Neural progenitor cell (in vitro differentiated cells): ENCODE measurements at regions not wholly inside any gene's neighbourhood (a gene's known extent, or its start where the extent isn't known, plus 50 kb on each side); places are given as distances from the start of the nearest gene placed in this dataset.
A peak's percentile ranks its signal among the peaks of the same experiment; 100 is the strongest.

Experiments used
- DNase-seq: peaks from one replicate; pipeline ENCODE4 v3.0.0-alpha.2; 2016; ENCODE audit warnings: low spot score
- H2AFZ ChIP-seq: fragments of 200-600 bp; sonication (generic); replicated peaks from 2 replicates; pipeline ENCODE4 v1.6.1; 2016; ENCODE audit warnings: antibody characterized with exemption
- H3F3A ChIP-seq: fragments of 200-600 bp; sonication (generic); 2 replicates; pipeline ENCODE4 v1.6.1; 2016; ENCODE audit warnings: antibody characterized with exemption, low read depth
- H3K27ac ChIP-seq: fragments of 200-600 bp; sonication (generic); 2 replicates; pipeline ENCODE4 v1.5.1; 2016; ENCODE audit warnings: mild to moderate bottlenecking
- H3K27me3 ChIP-seq: fragments of 200-600 bp; sonication (generic); 2 replicates; pipeline ENCODE4 v1.6.1; 2016; ENCODE audit warnings: mild to moderate bottlenecking, moderate library complexity
- H3K36me3 ChIP-seq: fragments of 200-600 bp; sonication (generic); 2 replicates; pipeline ENCODE4 v1.5.1; 2016
- H3K4me1 ChIP-seq: fragments of 200-600 bp; sonication (generic); 2 replicates; pipeline ENCODE4 v1.6.1; 2016; ENCODE audit warnings: mixed run types
- H3K4me2 ChIP-seq: fragments of 200-600 bp; sonication (generic); 2 replicates; pipeline ENCODE4 v1.6.1; 2016
- H3K4me3 ChIP-seq: fragments of 200-600 bp; sonication (generic); 2 replicates; pipeline ENCODE4 v1.5.1; 2016
- H3K79me2 ChIP-seq: fragments of 200-600 bp; sonication (generic); 2 replicates; pipeline ENCODE4 v1.6.1; 2016; ENCODE audit warnings: low read depth
- H3K9ac ChIP-seq: fragments of 200-600 bp; sonication (generic); 2 replicates; pipeline ENCODE4 v1.6.1; 2016
- H3K9me3 ChIP-seq: fragments of 200-600 bp; sonication (generic); 2 replicates; pipeline ENCODE4 v1.5.1; 2016; ENCODE audit warnings: low read depth
- H4K20me1 ChIP-seq: fragments of 200-600 bp; sonication (generic); 2 replicates; pipeline ENCODE4 v1.6.1; 2016; ENCODE audit warnings: low read depth
- H3K27ac Mint-ChIP-seq: 3 replicates; pipeline ENCODE4 v1.8.0; 2021; ENCODE audit warnings: mixed read lengths
- H3K27me3 Mint-ChIP-seq: 2 replicates; pipeline ENCODE4 v1.8.0; 2022; ENCODE audit warnings: low read depth, mild to moderate bottlenecking, inconsistent platforms, moderate library complexity, mixed read lengths; ENCODE audit not compliant: insufficient read depth
- H3K36me3 Mint-ChIP-seq: 3 replicates; pipeline ENCODE4 v1.8.0; 2021; ENCODE audit warnings: mixed read lengths
- H3K4me1 Mint-ChIP-seq: 3 replicates; pipeline ENCODE4 v1.8.0; 2021; ENCODE audit warnings: mixed read lengths
- H3K4me3 Mint-ChIP-seq: 3 replicates; pipeline ENCODE4 v1.8.0; 2021; ENCODE audit warnings: mild to moderate bottlenecking, moderate library complexity, mixed read lengths
- H3K9me3 Mint-ChIP-seq: 3 replicates; pipeline ENCODE4 v1.8.0; 2020; ENCODE audit warnings: mixed read lengths
- EZH2 ChIP-seq: fragments of 200-600 bp; sonication (generic); IDR thresholded peaks from 2 replicates; pipeline ENCODE4 v1.6.1; 2017; ENCODE audit warnings: antibody characterized with exemption, mild to moderate bottlenecking, moderate library complexity
- EZH2phosphoT487 ChIP-seq: fragments of 200-600 bp; sonication (generic); IDR thresholded peaks from 2 replicates; pipeline ENCODE4 v1.6.1; 2017; ENCODE audit warnings: antibody characterized with exemption
- TF ChIP-seq, protein P1 (sequence below): fragments of 200-600 bp; sonication (generic); IDR thresholded peaks from 2 replicates; pipeline ENCODE4 v1.5.1; 2017; ENCODE audit warnings: antibody characterized with exemption, mild to moderate bottlenecking

DNA sequence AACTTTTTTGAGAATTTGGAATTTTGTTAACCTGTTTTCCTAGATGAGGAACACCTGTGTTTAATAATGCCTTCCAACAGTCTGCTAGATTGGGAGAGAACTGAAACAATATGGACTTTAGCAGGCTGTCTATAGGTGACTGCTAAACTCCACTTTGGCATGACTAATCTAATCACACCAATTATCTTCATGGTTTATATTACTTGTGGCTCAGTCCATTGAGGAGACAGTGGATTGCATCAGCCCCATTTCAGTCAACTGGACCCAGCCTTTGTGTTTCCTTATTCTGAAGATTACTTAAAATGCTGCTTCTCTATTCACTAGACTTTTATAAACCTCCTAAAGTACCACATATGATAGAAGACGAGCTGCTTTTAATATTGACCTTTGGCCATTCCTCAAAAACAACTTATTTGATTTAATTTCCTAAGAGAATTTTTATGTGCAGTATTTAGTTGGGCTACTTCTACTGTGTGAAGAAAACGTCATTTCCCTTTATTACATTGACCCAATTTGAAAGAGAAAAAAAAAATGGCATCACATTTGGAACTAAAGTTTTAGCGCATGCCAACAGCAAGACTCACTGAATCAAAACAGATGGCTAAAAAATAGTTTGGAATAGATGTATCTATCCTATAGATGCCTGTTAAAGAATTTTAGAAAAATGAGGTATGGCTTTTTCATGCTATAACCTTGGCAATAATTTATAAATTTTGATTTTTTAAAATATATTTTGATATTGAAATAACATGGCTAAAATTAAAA is 295.8 kb downstream of the NDFIP2 start:
- peaks cover 16% of the 10 kb centered on the region for H3K36me3 Mint-ChIP-seq
- DNase-seq = no peak
- H3K4me3 Mint-ChIP-seq = no peak overlapping the region
- H3K4me1 ChIP-seq = peaks cover 38% of the 10 kb centered on the region
- H3K27ac Mint-ChIP-seq = peak overlapping the region; percentile 46
- no peak overlapping the region for H2AFZ ChIP-seq
- H3K36me3 ChIP-seq = no peaks in the 10 kb centered on the region
- H3K9ac ChIP-seq = no peak overlapping the region
- H3K79me2 ChIP-seq = no peaks in the 10 kb centered on the region
- H3K27ac ChIP-seq = no peak overlapping the region
- peak overlapping the region; percentile 6 for H3K4me2 ChIP-seq
- TF ChIP-seq, protein P1, sequence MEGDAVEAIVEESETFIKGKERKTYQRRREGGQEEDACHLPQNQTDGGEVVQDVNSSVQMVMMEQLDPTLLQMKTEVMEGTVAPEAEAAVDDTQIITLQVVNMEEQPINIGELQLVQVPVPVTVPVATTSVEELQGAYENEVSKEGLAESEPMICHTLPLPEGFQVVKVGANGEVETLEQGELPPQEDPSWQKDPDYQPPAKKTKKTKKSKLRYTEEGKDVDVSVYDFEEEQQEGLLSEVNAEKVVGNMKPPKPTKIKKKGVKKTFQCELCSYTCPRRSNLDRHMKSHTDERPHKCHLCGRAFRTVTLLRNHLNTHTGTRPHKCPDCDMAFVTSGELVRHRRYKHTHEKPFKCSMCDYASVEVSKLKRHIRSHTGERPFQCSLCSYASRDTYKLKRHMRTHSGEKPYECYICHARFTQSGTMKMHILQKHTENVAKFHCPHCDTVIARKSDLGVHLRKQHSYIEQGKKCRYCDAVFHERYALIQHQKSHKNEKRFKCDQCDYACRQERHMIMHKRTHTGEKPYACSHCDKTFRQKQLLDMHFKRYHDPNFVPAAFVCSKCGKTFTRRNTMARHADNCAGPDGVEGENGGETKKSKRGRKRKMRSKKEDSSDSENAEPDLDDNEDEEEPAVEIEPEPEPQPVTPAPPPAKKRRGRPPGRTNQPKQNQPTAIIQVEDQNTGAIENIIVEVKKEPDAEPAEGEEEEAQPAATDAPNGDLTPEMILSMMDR = no peak
- no peak for TF ChIP-seq EZH2
- no peak for TF ChIP-seq EZH2phosphoT487
- no peaks in the 10 kb centered on the region for H3K9me3 ChIP-seq
- H4K20me1 ChIP-seq = no peaks in the 10 kb centered on the region
- peaks cover 27% of the 10 kb centered on the region for H3K27me3 ChIP-seq
- peaks cover 54% of the 10 kb centered on the region for H3K4me1 Mint-ChIP-seq
- no peaks in the 10 kb centered on the region for H3K27me3 Mint-ChIP-seq
- peaks cover 11% of the 10 kb centered on the region for H3F3A ChIP-seq
- H3K4me3 ChIP-seq = no peak overlapping the region
- peaks cover 27% of the 10 kb centered on the region for H3K9me3 Mint-ChIP-seq

- no peak overlapping the region for H3K27ac ChIP-seq
- no peaks in the 10 kb centered on the region for H3K9me3 ChIP-seq
- Mint-ChIP-seq H3K36me3 (peaks cover 22% of the 10 kb centered on the region), H3K27ac (peak overlapping the region; percentile 46), H3K4me1 (peaks cover 50% of the 10 kb centered on the region), H3K4me3 (no peak overlapping the region), H3K27me3 (peaks cover 2% of the 10 kb centered on the region), H3K9me3 (peaks cover 35% of the 10 kb centered on the region)
- H4K20me1 ChIP-seq = no peaks in the 10 kb centered on the region
- H3K27me3 ChIP-seq = peaks cover 20% of the 10 kb centered on the region
- peak; percentile 61 for DNase-seq
- H3F3A ChIP-seq = peaks cover 11% of the 10 kb centered on the region
- peak overlapping the region; percentile 28 for H2AFZ ChIP-seq
- no peaks in the 10 kb centered on the region for H3K36me3 ChIP-seq
- no peak overlapping the region for H3K4me3 ChIP-seq
- no peak overlapping the region for H3K9ac ChIP-seq
- H3K79me2 ChIP-seq = no peaks in the 10 kb centered on the region
- TF ChIP-seq, protein P1 = peak; percentile 80
- TF ChIP-seq EZH2 (no peak), EZH2phosphoT487 (no peak)
- H3K4me1 ChIP-seq = peaks cover 36% of the 10 kb centered on the region
- H3K4me2 ChIP-seq = no peak overlapping the region
Measured at GRCh38 chr13:79775830-79776229, 294.9 kb downstream of the NDFIP2 start.

GRCh38 chr13:79772811-79773210 is 291.9 kb downstream of the NDFIP2 start:
- Histone ChIP-seq H3K36me3 (no peaks in the 10 kb centered on the region), H2AFZ (no peak overlapping the region), H3K4me3 (no peak overlapping the region), H3K27ac (no peak overlapping the region), H3K9me3 (no peaks in the 10 kb centered on the region), H4K20me1 (no peaks in the 10 kb centered on the region), H3K9ac (no peak overlapping the region), H3F3A (no peaks in the 10 kb centered on the region), H3K4me2 (no peak overlapping the region), H3K79me2 (no peaks in the 10 kb centered on the region), H3K4me1 (peaks cover 15% of the 10 kb centered on the region), H3K27me3 (no peaks in the 10 kb centered on the region)
- no peak for DNase-seq
- H3K27ac Mint-ChIP-seq = no peak overlapping the region
- H3K27me3 Mint-ChIP-seq = peaks cover 3% of the 10 kb centered on the region
- no peak overlapping the region for H3K4me3 Mint-ChIP-seq
- no peak for TF ChIP-seq EZH2phosphoT487
- no peak for TF ChIP-seq EZH2
- TF ChIP-seq, protein P1 = no peak
- peaks cover 41% of the 10 kb centered on the region for H3K9me3 Mint-ChIP-seq
- H3K36me3 Mint-ChIP-seq = peaks cover 25% of the 10 kb centered on the region
- H3K4me1 Mint-ChIP-seq = peaks cover 22% of the 10 kb centered on the region
